NCI-H1048 (cell line): ENCODE measurements at regions not wholly inside any gene's neighbourhood (a gene's known extent, or its start where the extent isn't known, plus 50 kb on each side); places are given as distances from the start of the nearest gene placed in this dataset.

ENCODE experiments used
- DNase-seq: peaks from one replicate; lab custom pipeline; 2025; lab: John Stamatoyannopoulos, UW

- no peak for DNase-seq
Observed at GRCh38 chr5:109945097-109945678, 255.5 kb downstream of the MAN2A1 start.

GRCh38 chr5:109945723-109946480 lies 256.2 kb downstream of the MAN2A1 start:
- DNase-seq: no peak

GRCh38 chr5:109946610-109947009 lies 256.9 kb downstream of the MAN2A1 start:
- no peak for DNase-seq

GRCh38 chr5:109947667-109948066 lies 257.9 kb downstream of the MAN2A1 start:
- DNase-seq: no peak

GRCh38 chr5:109950634-109951033 lies 260.9 kb downstream of the MAN2A1 start:
- DNase-seq: no peak

GRCh38 chr5:109951348-109951747 lies 261.6 kb downstream of the MAN2A1 start:
- no peak for DNase-seq

- DNase-seq: no peak
Observed at GRCh38 chr5:109951758-109952157, 262.0 kb downstream of the MAN2A1 start.

- no peak for DNase-seq
Observed at GRCh38 chr5:109953761-109954160, 264.0 kb downstream of the MAN2A1 start.

- no peak for DNase-seq
Observed at GRCh38 chr5:109956884-109957283, 267.2 kb downstream of the MAN2A1 start.

GRCh38 chr5:109958082-109958481 lies 268.4 kb downstream of the MAN2A1 start:
- no peak for DNase-seq

- no peak for DNase-seq
Observed at GRCh38 chr5:109959652-109960051, 269.9 kb downstream of the MAN2A1 start.

- no peak for DNase-seq
Observed at GRCh38 chr5:109961751-109962150, 272.0 kb downstream of the MAN2A1 start.

- DNase-seq: no peak
Observed at GRCh38 chr5:109962882-109963603, 273.3 kb downstream of the MAN2A1 start.

- no peak for DNase-seq
Observed at GRCh38 chr5:109964136-109964535, 274.4 kb downstream of the MAN2A1 start.

- DNase-seq: no peak
Observed at GRCh38 chr5:109965634-109966033, 275.9 kb downstream of the MAN2A1 start.

- no peak for DNase-seq
Observed at GRCh38 chr5:109971968-109972367, 282.2 kb downstream of the MAN2A1 start.

GRCh38 chr5:109981979-109982378 lies 292.3 kb downstream of the MAN2A1 start:
- no peak for DNase-seq

GRCh38 chr5:109982966-109983534 lies 293.3 kb downstream of the MAN2A1 start:
- DNase-seq: no peak

- no peak for DNase-seq
Observed at GRCh38 chr5:109986726-109987125, 297.0 kb downstream of the MAN2A1 start.

- no peak for DNase-seq
Observed at GRCh38 chr5:109987355-109987754, 297.6 kb downstream of the MAN2A1 start.

GRCh38 chr5:109987970-109988369 lies 298.2 kb downstream of the MAN2A1 start:
- no peak for DNase-seq

- DNase-seq: no peak
Observed at GRCh38 chr5:109989161-109989560, 299.4 kb downstream of the MAN2A1 start.
